Spleen (tissue), 7 donors: ENCODE measurements at regions not wholly inside any gene's neighbourhood (a gene's known extent, or its start where the extent isn't known, plus 50 kb on each side); places are given as distances from the start of the nearest gene placed in this dataset.

Source experiments
- CTCF ChIP-seq, 11 experiments: fragments of 200-600 bp in 7 of 11; fragments of 450-650 bp in 4 of 11; sonication (generic) in 4 of 11; IDR thresholded peaks in 8 of 11; conservative IDR thresholded peaks in 3 of 11; 1 replicate in 7 of 11; 2 replicates in 4 of 11; pipeline versions ENCODE4 v1.4.0 to v1.8.0; 2016 to 2021; ENCODE audit warnings: antibody characterized with exemption in 11 of 11, inconsistent platforms in 4 of 11, mild to moderate bottlenecking in 1 of 11
- POLR2A ChIP-seq, 3 donors: fragments of 450-650 bp; IDR thresholded peaks; one replicate each; pipeline ENCODE4 v1.5.1; 2017; ENCODE audit warnings: antibody characterized with exemption in 3 of 3, mild to moderate bottlenecking in 1 of 3
- POLR2AphosphoS5 ChIP-seq, 3 donors: sonication (generic); formaldehyde crosslinking; IDR thresholded peaks; one replicate each; pipeline ENCODE4 v1.5.1; 2017; ENCODE audit warnings: antibody characterized with exemption in 3 of 3
- donor health status: DM: no; HTN: no; CAD: no; lungs with moderate emphysema.
- donor health status: DM: no; HTN: no; CAD: no.
- donor health status: DM: no; HTN: no; CAD: no.

- TF ChIP-seq CTCF (IDR thresholded peaks at IDR 0.05 in 8 of 11, conservative IDR thresholded peaks at IDR 0.05 in 3 of 11) (no peak), POLR2AphosphoS5 (IDR thresholded peaks at IDR 0.05) (no peak), POLR2A (IDR thresholded peaks at IDR 0.05) (no peak)
These were observed 225.0 kb upstream of the ATP11B start for GRCh38 chr3:182568261-182568660.
